Left forelimb (tissue), 1 donor: ENCODE measurements at regions not wholly inside any gene's neighbourhood (a gene's known extent, or its start where the extent isn't known, plus 50 kb on each side); places are given as distances from the start of the nearest gene placed in this dataset.
A peak's percentile ranks its signal among the peaks of the same experiment; 100 is the strongest.

Experiments used
- DNase-seq: peaks from one replicate; pipeline ENCODE4 v3.0.0-alpha.2; 2018; ENCODE audit warnings: low spot score

DNA sequence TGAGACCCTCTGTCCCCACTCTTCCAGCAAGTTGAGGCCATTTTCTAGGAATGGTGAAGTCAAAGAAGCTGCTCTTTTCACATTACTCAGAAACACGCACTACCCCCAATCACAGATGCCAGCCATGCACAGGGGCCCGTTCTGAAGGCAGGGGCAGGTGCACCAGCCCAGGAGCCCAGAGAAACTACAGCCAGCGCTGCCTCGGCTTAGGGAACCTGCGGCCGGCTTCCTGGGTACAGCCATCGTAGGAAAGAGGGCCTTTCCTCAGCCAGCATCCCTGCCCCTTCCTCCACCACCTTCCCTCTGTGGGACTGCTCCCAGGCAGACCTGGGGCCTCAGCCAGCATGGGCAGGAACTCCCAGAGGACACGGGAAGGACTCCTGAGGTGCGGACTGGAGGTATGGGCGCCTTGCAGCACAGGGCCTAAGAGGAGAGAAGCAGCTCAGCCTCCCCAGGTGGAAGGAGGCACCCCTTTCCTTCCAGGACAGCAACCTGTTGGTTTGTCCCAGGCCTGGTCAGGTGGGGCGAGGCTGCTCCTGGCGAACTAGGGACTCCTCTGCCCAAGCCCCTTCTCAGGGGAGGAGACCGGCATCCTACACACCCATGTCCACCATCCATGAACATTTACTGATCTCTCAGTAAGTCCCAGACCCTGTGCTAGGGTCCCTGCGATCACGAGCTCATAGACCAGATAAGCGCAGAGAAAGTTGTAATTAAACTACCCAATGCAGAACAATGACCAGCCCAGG, 99.0 kb upstream of the ID2 start:
- peak; percentile 53 for DNase-seq

GRCh38 chr2:8583400-8584173, 98.3 kb upstream of the ID2 start:
- peak; percentile 88 for DNase-seq

GRCh38 chr2:8584174-8585066, 97.4 kb upstream of the ID2 start:
- peak; percentile 41 for DNase-seq

DNA sequence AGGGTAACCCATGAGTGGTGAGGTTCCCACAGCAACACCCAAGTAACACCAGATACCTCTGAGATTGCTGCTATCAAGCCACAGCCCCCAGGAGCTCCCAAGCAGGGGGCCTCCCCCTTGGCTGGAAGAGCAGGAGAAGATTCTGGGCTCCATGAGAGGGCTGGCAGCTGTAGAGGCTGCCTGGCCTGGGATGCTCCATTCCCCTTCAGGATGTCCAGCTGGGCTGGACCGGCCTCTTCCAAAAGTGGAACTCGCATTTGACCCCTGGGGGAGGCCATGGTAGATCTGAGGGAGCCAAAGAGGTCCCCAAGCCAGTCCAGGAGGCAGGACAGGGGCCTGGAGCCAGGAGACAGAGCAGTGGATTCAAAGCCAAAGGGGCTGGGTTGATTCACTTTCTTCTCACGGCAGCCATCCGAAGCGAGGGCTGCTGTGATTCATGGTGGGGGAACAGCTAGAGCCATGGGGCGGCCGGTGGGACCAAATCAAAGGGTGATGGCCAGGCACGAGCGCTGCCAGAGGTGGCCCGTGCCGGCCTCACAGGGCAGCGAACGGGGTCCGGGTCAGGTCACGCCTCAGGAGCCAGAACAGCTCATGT, 95.3 kb upstream of the ID2 start:
- DNase-seq: no peak

DNA sequence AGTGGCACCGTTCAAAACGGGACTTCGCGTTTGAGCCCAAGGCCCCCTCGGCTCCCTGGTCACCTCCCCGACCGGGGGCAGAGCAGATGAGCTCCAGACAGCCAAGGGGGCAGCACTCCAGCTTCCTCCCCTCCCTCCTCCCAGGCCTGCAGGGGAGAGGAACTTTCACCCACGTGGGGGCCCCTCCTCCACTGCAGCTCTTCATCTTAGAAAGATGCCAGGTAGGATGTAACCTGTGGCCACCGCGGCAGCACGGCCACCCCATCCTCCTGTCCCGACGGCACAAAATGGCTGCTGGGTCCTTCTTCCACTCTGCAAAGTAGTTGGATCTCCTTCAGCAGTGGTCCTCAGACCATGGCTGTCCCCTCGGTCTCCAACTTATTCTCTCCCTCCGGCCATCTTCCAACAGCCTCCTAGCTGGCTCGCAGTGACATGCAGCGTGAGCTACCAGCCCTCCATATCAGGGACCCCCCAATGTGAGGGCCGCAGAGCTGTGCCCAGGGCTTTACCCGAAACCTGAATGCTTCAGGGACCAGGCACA, 94.5 kb upstream of the ID2 start:
- DNase-seq: no peak

- no peak for DNase-seq
These were observed 93.7 kb upstream of the ID2 start for GRCh38 chr2:8587920-8588830.

GRCh38 chr2:8588831-8589191, 93.0 kb upstream of the ID2 start:
- no peak for DNase-seq

DNA sequence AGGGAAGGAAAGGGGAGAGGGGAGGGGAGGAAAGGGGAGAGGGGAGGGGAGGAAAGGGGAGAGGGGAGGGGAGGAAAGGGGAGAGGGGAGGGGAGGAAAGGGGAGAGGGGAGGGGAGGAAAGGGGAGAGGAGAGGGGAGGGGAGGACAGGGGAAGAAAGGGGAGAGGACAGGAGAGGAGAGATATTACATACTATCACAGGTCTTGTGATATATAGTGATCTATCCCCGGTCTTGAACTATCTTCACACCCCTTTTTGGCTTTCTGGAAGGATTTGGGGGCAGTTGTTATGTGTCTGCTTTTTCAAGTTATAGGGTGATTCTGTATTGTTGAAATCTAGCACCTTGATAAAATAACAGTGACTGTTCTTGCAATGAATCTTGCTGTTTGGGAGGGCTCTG, 92.1 kb upstream of the ID2 start:
- DNase-seq: no peak

DNA sequence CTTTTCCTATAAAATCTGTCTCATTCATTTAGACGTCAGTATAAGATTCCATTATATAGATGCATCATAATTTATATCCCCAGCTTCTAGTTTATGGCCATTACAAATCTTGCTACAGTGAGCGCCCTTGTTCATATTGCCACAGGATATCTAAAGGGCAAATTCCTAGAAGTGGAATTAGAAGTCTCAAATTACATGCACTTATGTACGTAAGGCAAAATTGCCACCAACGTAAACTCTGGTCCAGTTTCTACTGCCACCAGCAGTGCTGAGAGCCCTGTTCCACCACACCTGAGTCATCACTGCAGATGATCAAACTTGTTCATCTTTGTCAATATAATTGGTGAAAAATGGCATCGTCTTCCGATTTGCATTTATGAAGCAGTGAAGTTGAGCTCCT, 90.9 kb upstream of the ID2 start:
- no peak for DNase-seq

DNA sequence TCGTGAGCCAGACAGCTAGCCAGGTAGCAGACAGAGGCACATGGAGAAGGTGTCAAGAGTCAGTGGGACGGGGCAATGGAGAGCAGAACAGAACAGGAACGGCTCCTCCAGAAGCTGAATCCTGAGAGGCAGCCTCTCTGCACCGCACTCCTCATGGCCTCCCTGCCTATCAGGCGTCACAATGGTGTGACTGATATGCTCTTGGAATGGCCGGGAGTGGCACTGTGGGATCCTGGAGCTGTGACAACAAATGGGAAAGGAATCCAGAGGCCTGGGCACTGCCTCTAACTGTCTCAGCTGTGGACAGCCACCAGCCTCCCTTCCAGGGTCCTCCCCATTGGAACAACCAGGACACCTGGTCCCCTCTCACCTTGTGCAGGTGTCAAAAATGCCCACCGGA, 89.1 kb upstream of the ID2 start:
- DNase-seq: no peak

- no peak for DNase-seq
These were observed 88.6 kb upstream of the ID2 start for GRCh38 chr2:8593243-8593642.

GRCh38 chr2:8594731-8595427, 87.0 kb upstream of the ID2 start:
- no peak for DNase-seq

GRCh38 chr2:8595428-8595805, 86.4 kb upstream of the ID2 start:
- no peak for DNase-seq

DNA sequence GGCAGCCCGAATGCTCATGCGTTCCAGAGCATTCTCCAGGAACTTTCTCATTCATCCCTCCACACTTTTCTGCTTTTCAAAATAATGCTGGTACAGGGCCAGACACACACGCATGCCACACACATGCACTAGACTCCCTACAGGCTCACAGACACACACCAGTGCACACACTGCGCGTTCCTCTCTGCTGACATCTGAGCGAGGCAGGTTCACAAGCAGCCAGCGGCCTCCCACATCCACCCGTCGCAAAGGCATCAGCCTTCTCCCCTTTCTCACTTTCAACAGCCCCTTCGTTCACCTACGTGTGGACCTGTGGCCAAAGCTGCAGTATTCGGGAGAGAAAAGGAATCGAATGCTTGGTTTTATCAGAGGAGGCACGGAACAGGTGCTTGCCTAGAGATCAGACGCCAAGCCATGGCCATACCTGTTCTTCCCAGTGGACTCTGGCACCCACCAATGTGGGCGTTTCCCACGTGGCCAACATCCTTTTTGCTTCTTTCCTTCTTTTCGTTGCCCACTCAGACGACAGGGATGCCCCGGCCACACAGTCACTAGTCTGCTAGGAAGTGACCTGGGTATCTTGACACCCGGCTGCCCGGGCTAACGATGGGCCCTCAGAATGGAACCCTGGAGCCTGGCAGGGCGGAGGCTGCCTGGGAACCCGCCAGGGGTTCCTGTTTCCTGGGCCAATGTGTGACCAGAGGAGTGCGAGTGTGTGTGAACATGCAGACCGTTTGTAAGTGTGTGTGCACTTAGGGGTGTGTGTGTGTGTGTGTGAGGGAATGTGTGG, 85.8 kb upstream of the ID2 start:
- DNase-seq: no peak

- DNase-seq: no peak
These were observed 84.8 kb upstream of the ID2 start for GRCh38 chr2:8597094-8597493.

DNA sequence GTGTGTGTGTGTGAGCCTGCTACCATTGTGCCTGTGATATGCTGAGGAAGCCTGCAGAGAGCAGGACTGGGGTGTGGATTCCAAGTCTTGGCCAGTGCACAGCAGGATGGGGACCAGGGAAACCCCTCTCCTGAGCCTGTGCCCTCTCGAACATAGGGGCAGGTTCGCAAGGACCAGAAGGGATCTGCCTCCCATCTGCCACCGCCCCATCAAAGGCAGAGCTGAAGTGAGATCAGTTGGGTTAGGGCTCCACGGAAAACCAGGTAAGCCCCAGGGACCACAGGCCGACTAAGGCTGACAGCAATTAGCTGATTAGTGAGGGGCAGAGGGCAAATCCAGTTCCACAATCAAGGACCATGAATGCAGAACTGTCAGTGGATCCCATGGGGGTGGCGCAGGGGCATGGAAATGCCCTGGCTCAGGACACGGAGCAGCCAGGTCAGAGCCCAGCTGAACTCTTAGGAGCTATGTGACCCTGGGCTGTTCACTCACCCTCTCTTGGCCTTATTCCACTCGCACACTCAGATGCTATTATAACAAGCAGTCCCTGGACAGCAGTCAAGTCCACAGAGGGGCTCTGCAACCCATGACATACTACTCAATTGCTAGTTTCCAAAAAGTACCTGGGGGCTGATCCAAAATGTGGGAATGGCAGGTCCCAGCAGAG, 84.2 kb upstream of the ID2 start:
- DNase-seq: no peak

DNA sequence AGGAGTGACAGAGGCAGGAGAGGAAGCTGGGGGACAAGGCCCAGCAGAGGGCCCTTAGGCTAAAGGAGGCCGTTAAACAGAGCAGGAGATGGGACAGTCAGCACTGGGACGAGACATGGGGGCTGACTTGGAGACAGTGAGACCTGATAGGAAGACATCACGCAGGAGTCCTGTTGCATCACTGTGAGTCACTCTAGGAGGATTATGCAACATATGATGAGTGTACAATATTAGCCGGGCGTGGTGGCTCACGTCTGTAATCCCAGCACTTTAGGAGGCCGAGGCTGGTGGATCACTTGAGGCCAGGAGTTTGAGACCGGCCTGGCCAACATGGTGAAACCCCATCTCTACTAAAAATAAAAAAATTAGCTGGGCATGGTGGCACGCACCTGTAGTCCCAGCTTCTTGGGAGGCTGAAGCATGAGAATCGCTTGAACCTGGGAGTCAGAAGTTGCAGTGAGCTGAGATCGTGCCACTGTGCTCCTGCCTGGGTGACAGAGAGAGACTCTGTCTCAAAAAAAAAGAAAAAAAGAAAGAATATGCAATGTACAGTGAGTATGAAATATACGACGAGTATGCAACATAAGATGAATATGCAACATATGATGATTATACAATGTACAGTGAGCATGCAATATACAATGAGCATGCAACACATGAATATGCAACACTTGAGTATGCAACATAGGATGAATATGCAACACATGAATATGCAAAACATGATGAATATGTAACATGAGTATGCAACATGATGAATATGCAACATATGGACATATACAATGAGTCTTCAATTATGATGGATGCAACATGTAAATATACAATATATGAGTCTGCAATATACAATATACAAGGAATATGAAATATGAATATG, 83.3 kb upstream of the ID2 start:
- DNase-seq: no peak
